Ectodermal cell (in vitro differentiated cells): ENCODE measurements at regions not wholly inside any gene's neighbourhood (a gene's known extent, or its start where the extent isn't known, plus 50 kb on each side); places are given as distances from the start of the nearest gene placed in this dataset.

Source experiments
- H3K27ac ChIP-seq: 2 replicates; pipeline ENCODE4 v1.7.0; 2013; ENCODE audit warnings: mild to moderate bottlenecking, low read depth, low read length; ENCODE audit not compliant: insufficient read depth, poor library complexity, severe bottlenecking
- H3K27me3 ChIP-seq: 2 replicates; pipeline ENCODE4 v1.7.0; 2013; ENCODE audit warnings: mild to moderate bottlenecking, low read length; ENCODE audit not compliant: insufficient read depth, control insufficient read depth, poor library complexity, severe bottlenecking
- H3K36me3 ChIP-seq: one replicate; pipeline ENCODE4 v1.7.0; 2013; ENCODE audit warnings: low read length; ENCODE audit not compliant: control insufficient read depth, insufficient read depth
- H3K4me1 ChIP-seq: one replicate; pipeline ENCODE4 v1.7.0; 2013; ENCODE audit warnings: low read length; ENCODE audit not compliant: control insufficient read depth, insufficient read depth
- H3K4me3 ChIP-seq: 2 replicates; pipeline ENCODE4 v1.7.0; 2013; ENCODE audit warnings: low read depth, low read length, control low read depth; ENCODE audit not compliant: insufficient read depth
- H3K9me3 ChIP-seq: 2 replicates; pipeline ENCODE4 v1.7.0; 2013; ENCODE audit warnings: mild to moderate bottlenecking, low read length, moderate library complexity; ENCODE audit not compliant: control insufficient read depth
- WGBS, 2 experiments: methylation state at CpG; one replicate each; pipeline ENCODE4 v1.1.7; 2013; ENCODE audit warnings: missing lambda C conversion rate in 2 of 2; 5-methylcytosine and 5-hydroxymethylcytosine counted together

DNA sequence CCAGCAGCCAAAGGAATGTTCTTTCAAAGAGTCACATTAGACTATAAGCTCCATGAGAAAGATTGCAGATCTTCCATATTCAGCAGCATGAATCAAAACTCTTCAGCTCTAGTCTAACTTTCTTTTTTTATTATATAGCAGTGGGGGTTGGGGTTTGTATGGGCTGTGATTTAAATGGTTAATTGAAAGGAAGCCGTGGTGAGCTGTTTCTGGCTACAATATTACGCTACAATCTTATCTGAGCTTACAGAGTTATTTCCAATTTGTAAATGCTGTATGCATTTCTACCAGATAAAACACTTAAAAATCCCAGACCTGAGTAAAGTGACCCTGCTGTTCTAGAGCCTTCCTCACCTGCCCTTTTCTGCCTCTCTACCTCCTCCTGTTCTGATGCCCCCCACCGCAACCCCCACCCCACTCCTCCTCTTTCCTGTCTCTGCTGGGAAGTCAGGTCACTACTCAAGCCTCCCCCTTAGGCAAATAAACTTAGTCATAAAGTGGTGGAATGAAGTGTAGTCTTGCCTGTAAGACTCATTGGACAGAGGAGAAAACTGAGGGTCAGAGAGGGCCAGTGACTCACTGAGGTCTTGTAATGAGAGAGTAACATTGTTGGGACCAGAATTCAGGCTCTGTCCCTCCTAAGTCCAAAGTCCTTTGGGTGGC, 1089.5 kb downstream of the BCL11B start:
- H3K27ac ChIP-seq: no peak overlapping the region

GRCh38 chr14:98183556-98183955, 1088.4 kb downstream of the BCL11B start:
- Histone ChIP-seq H3K4me1 (no peaks in the 10 kb centered on the region), H3K27ac (no peak overlapping the region), H3K4me3 (no peak overlapping the region), H3K9me3 (no peaks in the 10 kb centered on the region), H3K27me3 (no peaks in the 10 kb centered on the region), H3K36me3 (no peaks in the 10 kb centered on the region)
- 93 to 96% methylated on average over 4 of the region's 4 CpGs for WGBS, 2 experiments

More for the DNA sequence above, 1089.5 kb downstream of the BCL11B start:
- H3K4me3 ChIP-seq: no peak overlapping the region
- H3K4me1 ChIP-seq: no peaks in the 10 kb centered on the region
- H3K36me3 ChIP-seq: no peaks in the 10 kb centered on the region
- H3K27me3 ChIP-seq: no peaks in the 10 kb centered on the region
- no peaks in the 10 kb centered on the region for H3K9me3 ChIP-seq
- 98 to 100% methylated on average over 3 of the region's 3 CpGs for WGBS, 2 experiments

DNA sequence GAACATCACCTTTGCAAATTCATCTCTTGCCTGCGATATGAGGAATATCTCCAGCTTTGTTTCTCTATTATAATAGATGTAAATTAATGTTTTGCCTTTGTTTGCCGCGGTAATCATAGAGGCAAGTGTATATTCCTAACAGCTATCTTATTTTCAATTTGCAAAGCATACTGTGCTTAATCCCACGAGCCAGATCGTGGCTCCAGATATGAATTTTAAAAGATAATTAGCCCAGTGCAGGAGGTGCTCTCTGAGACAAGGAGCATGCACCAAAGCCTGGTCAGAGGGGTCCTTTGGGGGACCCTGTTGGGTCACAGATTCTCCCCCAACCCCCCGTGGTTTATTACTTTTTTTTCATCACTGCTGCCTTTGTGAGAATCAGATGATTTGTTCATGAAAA, 1087.5 kb downstream of the BCL11B start:
- Histone ChIP-seq H3K4me1 (no peaks in the 10 kb centered on the region), H3K27me3 (no peaks in the 10 kb centered on the region), H3K4me3 (no peak overlapping the region), H3K9me3 (no peaks in the 10 kb centered on the region), H3K27ac (no peak overlapping the region), H3K36me3 (no peaks in the 10 kb centered on the region)
- 98 to 99% methylated on average over 6 of the region's 6 CpGs for WGBS, 2 experiments

DNA sequence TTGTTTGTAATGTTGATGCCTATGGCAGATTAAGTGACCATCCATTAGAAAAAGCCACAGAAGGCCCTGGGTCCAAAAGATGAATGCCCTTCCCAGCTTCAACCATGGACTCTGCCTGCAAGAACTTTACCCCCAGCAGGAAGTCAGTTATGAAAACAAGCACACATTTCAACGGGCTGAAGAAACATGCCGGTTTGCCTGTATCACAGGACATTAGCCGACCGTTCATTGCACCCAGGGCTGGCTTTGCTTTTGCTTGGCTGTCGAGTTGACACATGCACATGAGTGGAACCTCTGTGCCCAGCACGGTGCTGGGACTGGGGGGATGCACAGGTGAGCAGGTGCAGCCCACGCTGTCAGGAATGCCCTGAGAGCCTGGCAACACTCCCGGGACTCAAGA, 1087.0 kb downstream of the BCL11B start:
- Histone ChIP-seq H3K9me3 (no peaks in the 10 kb centered on the region), H3K36me3 (no peaks in the 10 kb centered on the region), H3K4me3 (no peak overlapping the region), H3K27me3 (no peaks in the 10 kb centered on the region), H3K4me1 (no peaks in the 10 kb centered on the region), H3K27ac (no peak overlapping the region)
- WGBS, 2 experiments: 94 to 96% methylated on average over 8 of the region's 8 CpGs

DNA sequence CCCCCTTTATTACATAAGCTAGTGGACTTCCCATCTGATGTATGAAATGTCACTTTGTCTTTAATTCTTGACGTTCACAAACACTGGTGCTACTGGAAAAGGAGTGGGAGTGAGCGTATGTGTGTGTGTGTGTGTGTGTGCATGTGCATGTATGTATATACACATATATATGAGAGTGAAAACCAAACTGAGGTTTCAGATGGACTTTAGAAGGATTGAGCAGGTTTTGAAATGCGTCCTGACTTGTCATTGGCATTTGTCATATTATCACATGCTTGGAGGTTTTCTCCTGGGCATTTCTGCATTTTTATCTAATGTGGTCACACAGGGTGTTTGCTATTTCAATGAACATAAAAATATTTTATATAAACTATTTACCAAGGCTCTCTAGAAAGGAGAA, 1085.9 kb downstream of the BCL11B start:
- no peaks in the 10 kb centered on the region for H3K27me3 ChIP-seq
- no peaks in the 10 kb centered on the region for H3K4me1 ChIP-seq

GRCh38 chr14:98187281-98187680, 1084.7 kb downstream of the BCL11B start:
- H3K27ac ChIP-seq: no peak overlapping the region
- no peaks in the 10 kb centered on the region for H3K4me1 ChIP-seq
- no peaks in the 10 kb centered on the region for H3K27me3 ChIP-seq
- H3K4me3 ChIP-seq: no peak overlapping the region
- H3K36me3 ChIP-seq: no peaks in the 10 kb centered on the region
- 98 to 100% methylated on average over 2 of the region's 2 CpGs for WGBS, 2 experiments
- no peaks in the 10 kb centered on the region for H3K9me3 ChIP-seq

More for the DNA sequence above, 1085.9 kb downstream of the BCL11B start:
- H3K4me3 ChIP-seq: no peak overlapping the region
- WGBS, 2 experiments: 96 to 97% methylated on average over 3 of the region's 3 CpGs
- H3K27ac ChIP-seq: no peak overlapping the region
- no peaks in the 10 kb centered on the region for H3K36me3 ChIP-seq
- no peaks in the 10 kb centered on the region for H3K9me3 ChIP-seq

- WGBS, 2 experiments: 92 to 94% methylated on average over 1 of the region's 1 CpG
- H3K36me3 ChIP-seq: no peaks in the 10 kb centered on the region
- no peaks in the 10 kb centered on the region for H3K9me3 ChIP-seq
- H3K4me3 ChIP-seq: no peak overlapping the region
- no peak overlapping the region for H3K27ac ChIP-seq
- H3K27me3 ChIP-seq: no peaks in the 10 kb centered on the region
- no peaks in the 10 kb centered on the region for H3K4me1 ChIP-seq
Observed at GRCh38 chr14:98189062-98189461, 1082.9 kb downstream of the BCL11B start.

DNA sequence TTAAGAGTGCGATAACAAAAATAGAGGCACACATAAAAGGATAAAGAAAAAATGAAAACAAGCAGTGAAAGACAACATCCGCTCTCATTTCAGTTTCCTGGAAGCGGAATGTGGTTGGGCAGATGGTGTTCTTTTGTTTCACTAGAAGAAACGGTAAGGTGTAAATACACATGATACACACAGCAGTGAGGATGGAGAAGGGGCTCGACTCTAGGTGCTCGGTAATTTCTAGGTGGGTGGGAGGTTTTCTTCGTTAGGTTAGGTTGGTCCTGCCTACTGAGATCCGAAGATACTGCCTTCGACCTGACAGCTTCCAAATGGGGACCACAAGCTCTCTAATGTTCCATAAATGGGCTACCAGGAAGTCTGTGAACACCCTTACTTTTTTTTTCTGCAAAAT, 1082.5 kb downstream of the BCL11B start:
- 92 to 95% methylated on average over 9 of the region's 9 CpGs for WGBS, 2 experiments
- Histone ChIP-seq H3K27ac (no peak overlapping the region), H3K9me3 (no peaks in the 10 kb centered on the region), H3K4me1 (no peaks in the 10 kb centered on the region), H3K27me3 (no peaks in the 10 kb centered on the region), H3K4me3 (no peak overlapping the region), H3K36me3 (no peaks in the 10 kb centered on the region)

DNA sequence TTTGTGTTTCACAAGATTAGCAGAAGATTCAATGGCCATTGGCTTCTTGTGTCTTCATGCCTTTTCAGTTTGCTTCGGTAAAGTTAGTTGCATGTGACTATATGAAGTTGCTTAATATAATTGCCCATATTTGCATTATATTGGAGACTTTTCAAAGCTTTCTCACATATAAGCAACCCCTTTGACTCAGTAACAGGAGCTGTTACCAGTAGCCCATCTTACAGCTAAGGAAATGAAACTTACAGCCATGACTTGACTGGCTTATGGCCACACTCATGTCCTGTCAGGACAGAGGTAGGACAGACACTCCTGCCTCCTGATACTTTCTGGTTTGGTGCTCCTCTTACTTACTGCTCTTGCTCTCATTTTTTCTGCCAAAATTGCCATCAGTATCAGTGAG, 1082.1 kb downstream of the BCL11B start:
- Histone ChIP-seq H3K27me3 (no peaks in the 10 kb centered on the region), H3K4me1 (no peaks in the 10 kb centered on the region), H3K36me3 (no peaks in the 10 kb centered on the region), H3K27ac (no peak overlapping the region), H3K4me3 (no peak overlapping the region), H3K9me3 (no peaks in the 10 kb centered on the region)
- WGBS, 2 experiments: no CpG with 5 or more reads among the region's 1 CpG

DNA sequence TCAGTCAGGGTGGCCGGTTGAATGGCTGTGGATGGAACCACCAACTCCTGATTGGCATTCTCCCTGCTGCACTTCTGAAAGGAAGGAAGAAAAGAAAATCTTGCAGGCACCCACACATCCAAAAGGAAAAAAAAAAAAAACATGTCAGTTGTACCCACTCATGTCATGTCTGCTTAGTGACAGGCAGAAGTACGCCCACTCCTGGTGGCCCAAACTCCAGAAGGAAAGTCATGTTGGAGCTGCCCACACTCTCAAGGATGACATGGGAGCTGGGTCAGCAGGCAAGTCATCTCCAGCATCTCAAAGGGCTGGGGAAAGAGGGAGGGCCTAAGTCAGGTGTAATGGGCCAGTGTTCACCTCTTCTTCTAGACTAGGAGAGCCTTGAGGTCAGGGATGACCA, 1079.1 kb downstream of the BCL11B start:
- Histone ChIP-seq H3K9me3 (no peaks in the 10 kb centered on the region), H3K36me3 (no peaks in the 10 kb centered on the region), H3K27ac (no peak overlapping the region), H3K4me3 (no peak overlapping the region), H3K4me1 (peaks cover 4% of the 10 kb centered on the region), H3K27me3 (no peaks in the 10 kb centered on the region)
- 92 to 93% methylated on average over 2 of the region's 2 CpGs for WGBS, 2 experiments

- 73 to 77% methylated on average over 2 of the region's 2 CpGs for WGBS, 2 experiments
- peaks cover 4% of the 10 kb centered on the region for H3K4me1 ChIP-seq
- no peaks in the 10 kb centered on the region for H3K9me3 ChIP-seq
- no peak overlapping the region for H3K4me3 ChIP-seq
- H3K27ac ChIP-seq: no peak overlapping the region
- H3K36me3 ChIP-seq: no peaks in the 10 kb centered on the region
- H3K27me3 ChIP-seq: no peaks in the 10 kb centered on the region
Observed at GRCh38 chr14:98194821-98195220, 1077.2 kb downstream of the BCL11B start.
